GM21367 (cell line): ENCODE measurements at regions not wholly inside any gene's neighbourhood (a gene's known extent, or its start where the extent isn't known, plus 50 kb on each side); places are given as distances from the start of the nearest gene placed in this dataset.
"Not testable (repeated sequence)": the region's sequence is repeated elsewhere in the genome, so short reads cannot be mapped to it uniquely, and the experiment has no call there.

Experiments
- ATAC-seq: cut with Tn5 transposase; IDR thresholded peaks from one replicate; pipeline ENCODE4 v1.9.1; 2021; ENCODE audit not compliant: unreplicated experiment

GRCh38 chr9:102941868-102942267, 53.3 kb upstream of the CYLC2 start:
- no peak for ATAC-seq

DNA sequence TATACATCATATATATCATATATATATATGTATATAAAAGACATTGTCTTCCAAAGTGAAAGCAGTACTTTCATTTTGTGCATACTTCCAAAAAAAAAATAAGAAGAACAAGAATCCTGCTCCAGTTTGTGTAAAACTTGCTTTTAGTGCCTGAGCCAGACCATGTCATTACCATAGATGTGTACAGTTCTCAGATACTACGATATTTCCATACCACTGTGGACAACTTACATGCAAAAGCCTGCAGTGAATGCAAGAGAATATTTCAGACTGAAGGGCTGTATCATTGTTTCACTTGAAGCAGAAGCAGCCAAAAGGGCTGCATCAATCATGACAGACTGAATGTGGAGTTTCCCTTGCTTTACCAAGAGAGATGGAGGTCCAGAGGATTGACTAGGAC, 72.6 kb upstream of the CYLC2 start:
- ATAC-seq = no peak

DNA sequence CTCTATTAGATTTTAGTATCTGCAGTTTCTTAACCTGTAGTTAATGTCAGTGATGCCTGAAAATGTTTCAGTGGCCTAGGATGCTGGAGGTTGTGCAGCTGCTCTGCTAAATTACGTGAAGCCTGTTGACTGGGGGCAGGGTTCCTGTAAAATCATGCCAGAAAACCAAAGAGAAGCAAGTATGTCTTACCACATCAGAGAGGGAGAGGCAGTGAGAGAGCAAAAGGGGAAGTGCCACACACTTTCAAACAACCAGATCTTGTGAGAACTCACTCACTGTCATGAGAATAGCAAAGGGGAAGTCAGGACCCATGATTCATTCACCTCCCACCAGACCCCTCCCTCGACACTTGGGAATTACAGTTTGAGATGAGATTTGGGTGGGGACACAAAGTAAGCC, 83.9 kb upstream of the CYLC2 start:
- no peak for ATAC-seq

DNA sequence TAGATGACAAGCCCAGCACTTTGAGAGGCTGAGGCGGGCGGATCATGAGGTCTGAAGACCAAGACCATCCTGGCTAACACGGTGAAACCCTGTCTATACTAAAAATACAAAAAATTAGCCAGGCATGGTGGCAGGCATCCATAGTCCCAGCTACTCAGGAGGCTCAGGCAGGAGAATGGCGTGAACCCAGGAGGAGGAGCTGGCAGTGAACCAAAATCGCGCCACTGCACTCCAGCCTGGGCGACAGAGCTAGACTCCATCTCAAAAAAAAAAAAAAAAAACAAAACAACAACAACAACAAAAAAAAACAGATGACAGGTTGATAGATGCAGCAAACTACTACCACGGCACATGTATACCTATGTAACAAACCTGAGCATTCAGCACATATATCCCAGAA, 89.3 kb upstream of the CYLC2 start:
- not testable (repeated sequence) for ATAC-seq

DNA sequence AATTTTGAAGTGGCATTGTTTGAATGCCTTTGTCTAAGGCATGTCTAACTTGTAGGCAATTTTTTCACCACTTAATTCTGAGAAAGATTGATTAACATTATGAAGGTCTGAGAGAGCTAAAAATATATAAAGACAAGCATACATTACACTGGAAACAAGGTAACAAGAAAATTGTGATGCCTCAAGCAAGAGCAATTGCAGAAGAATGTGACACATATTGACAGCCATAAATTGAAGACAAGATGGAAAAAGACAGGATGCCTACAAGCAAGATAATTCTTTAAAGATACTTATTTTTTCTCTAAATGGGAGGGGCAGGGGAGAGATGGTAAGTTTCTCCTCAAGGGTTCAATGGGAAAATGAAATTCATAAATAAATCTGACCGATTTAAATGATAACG, 103.1 kb upstream of the CYLC2 start:
- no peak for ATAC-seq

DNA sequence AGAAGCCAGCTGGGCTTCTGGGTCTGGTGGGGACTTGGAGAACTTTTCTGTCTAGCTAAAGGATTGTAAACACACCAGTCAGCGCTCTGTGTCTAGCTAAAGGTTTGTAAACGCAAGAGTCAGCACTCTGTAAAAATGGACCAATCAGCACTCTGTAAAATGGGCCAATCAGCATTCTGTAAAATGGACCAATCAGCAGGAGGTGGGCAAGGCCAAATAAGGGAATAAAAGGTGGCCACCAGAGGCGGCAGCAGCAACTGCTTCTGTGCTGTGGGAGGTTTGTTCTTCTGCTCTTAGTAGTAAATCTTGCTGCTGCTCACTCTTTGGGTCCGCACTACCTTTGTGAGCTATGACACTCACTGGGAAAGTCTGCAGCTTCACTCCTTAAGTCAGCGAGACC, 106.4 kb upstream of the CYLC2 start:
- not testable (repeated sequence) for ATAC-seq

- ATAC-seq = no peak
Observed at GRCh38 chr9:102875687-102876086, 119.4 kb upstream of the CYLC2 start.

DNA sequence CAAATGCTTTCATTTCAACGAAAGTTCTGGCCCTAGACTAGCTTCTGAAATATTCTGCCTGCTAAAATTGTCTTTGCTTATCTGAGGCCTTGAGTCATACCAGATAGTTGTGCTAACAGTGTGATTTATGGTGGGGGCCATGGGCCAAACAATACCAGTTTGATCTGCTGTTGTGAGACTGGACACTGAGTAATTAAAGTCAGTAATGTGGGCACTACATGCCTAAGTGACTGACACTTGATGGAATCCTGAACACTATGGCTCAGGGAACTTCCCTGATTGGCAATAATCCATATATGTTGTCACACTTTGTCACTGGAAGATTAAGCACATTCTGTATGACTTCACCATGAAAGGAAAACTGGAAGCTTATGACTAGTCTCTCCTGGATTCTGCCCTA, 127.6 kb upstream of the CYLC2 start:
- no peak for ATAC-seq

- no peak for ATAC-seq
Observed at GRCh38 chr9:102862478-102862877, 132.7 kb upstream of the CYLC2 start.

DNA sequence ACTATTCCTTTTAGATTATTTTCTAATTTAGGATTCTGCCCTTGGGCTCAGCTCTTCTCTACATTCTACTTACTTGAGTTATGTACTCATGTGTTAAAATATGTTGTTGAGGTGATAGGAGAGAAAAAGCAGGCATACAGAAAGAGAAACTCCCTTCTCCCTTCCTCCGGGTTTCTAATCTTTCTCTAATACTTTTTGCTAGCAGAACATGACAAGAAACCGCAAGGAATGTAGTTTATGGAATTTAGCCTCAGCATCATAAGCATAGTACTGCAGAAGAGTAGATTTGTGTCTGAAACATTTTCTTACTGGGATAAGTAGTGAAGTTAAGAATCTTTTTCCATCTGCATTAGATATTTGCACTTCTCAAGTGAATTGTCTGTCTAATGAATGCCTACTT, 139.5 kb upstream of the CYLC2 start:
- no peak for ATAC-seq

DNA sequence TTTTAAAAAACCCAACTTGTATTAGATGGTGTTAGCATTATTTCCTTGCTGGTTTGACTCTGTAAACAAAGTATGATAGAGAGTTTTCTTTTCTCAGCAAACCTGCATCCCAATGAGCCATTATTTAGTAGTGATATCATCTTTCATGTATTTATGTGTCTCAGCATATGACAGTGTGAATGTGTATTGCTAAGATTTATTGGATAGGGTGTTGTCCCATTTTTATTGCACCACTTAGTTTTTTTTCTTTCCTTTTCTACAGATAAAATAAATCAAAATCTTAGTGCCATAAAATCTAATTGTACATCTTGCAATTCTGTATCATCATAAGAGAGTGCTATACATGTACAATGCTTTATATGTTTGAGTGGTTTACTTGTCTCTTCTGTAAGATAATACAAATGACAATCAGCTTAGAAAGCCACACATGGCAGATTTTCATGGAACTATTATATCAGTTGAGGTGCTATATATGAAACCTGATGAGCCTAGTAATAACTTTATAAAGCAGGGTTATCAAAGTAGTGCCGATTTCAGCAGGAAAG, 149.2 kb upstream of the CYLC2 start:
- no peak for ATAC-seq

GRCh38 chr9:102844716-102845115, 150.4 kb upstream of the CYLC2 start:
- ATAC-seq = no peak

DNA sequence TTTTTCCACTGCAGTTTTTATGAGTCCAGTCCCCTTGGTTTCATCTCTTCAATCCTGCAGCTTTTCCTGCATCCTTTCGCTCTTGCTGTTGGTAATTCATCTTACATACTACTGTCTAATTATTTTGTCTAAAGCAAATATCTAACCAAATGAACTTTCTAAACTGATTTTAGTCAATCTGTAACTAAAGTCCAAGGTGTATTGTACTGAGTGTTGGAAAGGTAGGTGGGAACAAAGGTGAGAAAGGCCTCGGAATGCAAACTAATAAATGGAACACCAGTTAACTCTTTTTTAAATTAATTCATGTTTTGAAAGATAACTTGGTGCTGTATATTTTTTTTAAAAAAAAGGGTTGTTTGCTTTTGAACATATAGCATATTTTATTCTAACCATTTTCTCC, 152.7 kb upstream of the CYLC2 start:
- ATAC-seq = no peak

DNA sequence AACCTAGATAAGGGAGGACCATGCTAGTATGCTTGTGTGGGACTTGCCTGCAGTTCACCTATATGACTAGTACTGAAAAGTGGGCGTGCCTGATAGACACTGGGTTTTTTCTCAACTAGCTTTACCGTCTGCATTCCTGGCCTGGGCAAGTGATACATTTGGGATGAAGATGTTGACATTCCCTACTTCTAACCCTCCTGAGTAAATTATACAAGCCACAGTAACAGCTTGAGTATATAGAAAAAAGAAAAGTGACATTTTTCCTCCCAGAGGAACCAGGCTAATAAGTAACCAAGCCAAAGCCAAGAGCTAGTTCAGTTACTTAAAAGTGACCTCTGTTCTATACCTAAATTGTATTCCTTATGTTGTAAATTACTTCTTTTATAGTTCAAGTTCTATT, 153.8 kb upstream of the CYLC2 start:
- no peak for ATAC-seq

DNA sequence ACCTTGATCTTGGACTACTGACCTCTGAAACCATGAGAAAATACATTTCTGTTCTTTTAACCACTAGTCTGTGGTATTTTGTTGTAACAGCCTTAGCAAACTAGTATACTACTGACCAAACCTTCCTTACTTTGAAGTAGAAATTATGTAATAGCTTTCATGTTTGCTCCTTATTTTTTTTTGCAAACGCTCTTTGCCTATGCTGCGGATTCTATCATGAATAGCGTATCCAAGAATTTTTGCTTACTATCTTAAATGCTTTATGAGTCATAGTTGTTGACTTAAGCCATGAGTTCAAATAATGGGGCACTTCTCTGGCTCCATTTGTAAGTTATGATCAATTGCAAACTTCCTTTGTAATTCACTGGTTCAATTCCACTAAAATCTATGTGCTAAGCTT, 154.8 kb upstream of the CYLC2 start:
- ATAC-seq = no peak

DNA sequence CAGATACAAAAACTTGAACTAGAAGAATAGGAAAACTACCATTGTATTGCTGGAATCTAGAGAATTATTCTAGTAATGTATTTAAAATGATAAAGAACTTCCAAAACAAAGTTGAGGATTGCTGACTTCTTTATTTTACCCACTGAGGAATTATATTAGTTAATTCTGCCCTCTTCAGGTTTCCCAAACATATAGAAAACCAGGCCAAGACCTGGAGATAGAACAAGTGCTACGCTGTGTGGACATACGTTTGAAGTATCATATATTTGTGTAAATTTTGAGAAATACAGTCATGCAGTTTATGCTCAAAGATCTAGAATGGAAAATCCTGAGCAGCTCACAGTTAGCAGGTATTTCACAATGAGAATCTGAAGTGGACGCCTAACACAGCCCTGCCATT, 162.3 kb upstream of the CYLC2 start:
- no peak for ATAC-seq

DNA sequence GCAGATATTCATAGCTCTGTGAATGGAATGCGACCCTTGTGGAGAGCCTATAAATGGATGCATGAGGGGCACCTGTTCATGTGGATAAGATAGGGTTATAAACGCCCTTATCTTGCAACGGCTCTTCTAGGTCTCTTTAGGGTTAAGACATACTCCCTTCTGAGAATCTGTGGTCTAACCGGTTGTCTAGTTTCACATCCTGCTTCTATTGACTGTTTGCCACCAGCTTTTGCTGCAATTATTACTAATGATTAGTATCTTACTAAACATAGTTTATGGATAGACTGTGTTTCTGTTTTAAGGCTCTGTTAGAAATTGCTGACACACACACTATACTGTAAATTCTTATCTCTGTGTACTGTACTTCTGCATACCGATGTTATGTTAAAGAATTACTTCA, 198.9 kb upstream of the CYLC2 start:
- no peak for ATAC-seq

- ATAC-seq = no peak
Observed at GRCh38 chr9:102795532-102795931, 199.6 kb upstream of the CYLC2 start.

GRCh38 chr9:102779356-102779755, 215.8 kb upstream of the CYLC2 start:
- no peak for ATAC-seq

DNA sequence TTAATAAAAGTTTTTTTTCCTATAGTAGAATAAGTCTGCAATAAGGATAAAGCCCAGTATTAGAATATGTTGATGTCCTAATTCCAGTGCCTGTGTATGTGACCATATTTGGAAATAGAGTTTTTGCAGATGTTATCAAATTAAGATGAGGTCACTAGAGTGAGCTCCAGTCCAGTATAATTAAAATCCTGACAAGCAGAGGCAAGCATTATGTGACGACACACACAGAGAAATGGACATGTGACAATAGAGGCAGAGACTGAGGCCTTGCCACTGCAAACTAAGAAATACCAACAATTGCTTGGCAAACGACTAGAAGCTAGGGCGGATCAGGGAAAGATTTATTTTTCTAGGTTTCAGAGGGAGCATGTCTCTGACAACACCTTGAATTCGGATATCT, 216.4 kb upstream of the CYLC2 start:
- ATAC-seq = no peak

DNA sequence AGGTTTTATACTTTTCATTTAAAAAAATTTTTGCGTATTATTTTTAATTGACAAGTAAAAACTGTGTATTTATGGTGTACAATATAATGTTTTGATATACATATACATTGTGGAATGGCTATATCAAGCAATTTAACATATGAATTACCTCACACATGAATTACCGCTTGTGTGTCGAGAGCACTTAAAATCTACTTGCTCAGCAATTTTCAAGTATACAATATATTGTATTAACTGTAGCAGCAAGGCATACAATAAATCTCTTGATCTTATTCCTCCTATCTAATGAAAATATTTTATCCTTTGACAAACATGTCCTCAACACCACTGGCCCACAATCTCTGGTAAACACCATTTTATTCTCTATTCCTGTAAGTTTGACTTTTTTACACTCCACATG, 224.4 kb upstream of the CYLC2 start:
- ATAC-seq = no peak

- no peak for ATAC-seq
Observed at GRCh38 chr9:102769307-102769706, 225.8 kb upstream of the CYLC2 start.

DNA sequence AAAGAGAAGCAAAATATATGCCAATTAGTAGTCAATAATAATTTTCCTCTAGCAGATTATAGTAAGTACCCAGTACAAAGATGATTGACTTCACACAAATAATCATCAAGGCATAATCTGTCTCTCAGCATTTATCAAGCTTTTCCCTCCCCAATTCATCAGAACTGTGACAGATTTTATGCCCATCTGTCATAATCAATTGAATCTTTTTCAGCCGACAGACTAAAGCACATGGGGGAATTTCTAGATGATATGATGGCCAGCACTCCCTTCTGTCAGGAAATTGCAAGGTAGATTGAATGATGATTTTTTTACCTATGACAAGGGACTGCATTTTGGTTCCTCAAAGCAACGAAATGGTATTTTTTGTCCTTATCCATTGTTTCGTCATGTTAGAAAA, 227.1 kb upstream of the CYLC2 start:
- no peak for ATAC-seq

DNA sequence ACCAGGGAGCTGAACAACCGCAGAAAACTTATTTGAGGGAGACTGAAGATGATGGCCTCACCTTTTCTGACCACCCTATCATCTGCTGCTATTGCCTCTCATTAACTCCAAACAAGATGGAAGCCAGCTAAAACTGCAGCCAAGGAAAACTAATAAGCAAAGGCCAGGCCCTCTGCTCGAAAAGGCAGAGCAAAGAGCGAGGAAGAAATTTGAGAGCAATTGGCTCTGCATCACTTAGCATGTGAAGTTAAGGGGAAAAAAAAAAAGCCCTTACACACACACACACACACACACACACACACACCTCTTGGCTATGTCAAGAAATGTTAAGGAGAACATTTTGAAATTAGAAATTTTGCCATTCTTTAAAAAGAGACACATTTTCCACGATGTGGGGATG, 228.1 kb upstream of the CYLC2 start:
- no peak for ATAC-seq
